ENCODE measurements at regions not wholly inside any gene's neighbourhood (a gene's known extent, or its start where the extent isn't known, plus 50 kb on each side); places are given as distances from the start of the nearest gene placed in this dataset.
"Not testable (repeated sequence)": the region's sequence is repeated elsewhere in the genome, so short reads cannot be mapped to it uniquely, and the experiment has no call there.

DNA sequence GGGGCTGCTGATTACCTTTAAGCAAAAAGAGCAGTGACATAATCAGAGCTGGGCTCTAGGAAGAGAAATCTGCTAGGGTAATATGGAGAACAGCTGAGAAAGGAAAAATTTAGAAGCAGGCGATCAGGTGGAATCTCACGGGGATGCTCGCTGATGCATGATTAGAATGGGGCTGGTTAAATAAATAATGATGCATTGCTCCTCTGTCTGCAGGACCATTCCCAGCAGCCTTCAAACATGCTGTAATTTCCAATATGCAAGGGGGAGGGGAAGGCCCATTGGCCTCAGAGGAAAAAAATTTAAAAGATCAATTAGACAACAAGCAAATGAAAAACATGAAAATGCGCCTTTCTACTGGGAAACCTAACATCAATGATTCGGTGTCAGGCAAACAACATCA lies 65.6 kb upstream of the C10orf90 start:
- Histone ChIP-seq H3K36me3 (ENCODE audit: control insufficient read depth in 3 of 3, insufficient read depth in 2 of 3, low read depth in 1 of 3, low read length in 3 of 3) (no peaks in the 10 kb centered on the region), H3K27me3 (ENCODE audit: control insufficient read depth in 3 of 3, insufficient read depth in 3 of 3, low read length in 3 of 3) (peaks cover 0 to 3% (median 0%) of the 10 kb centered on the region in 3 donors), H3K4me1 (ENCODE audit: control insufficient read depth in 3 of 3, insufficient read depth in 2 of 3, low read depth in 1 of 3, low read length in 2 of 3) (no peaks in the 10 kb centered on the region), H3K4me3 (ENCODE audit: low read depth in 1 of 3, low read length in 3 of 3) (no peak overlapping the region), H3K9me3 (ENCODE audit: control insufficient read depth in 2 of 2, insufficient read depth in 1 of 2, low read depth in 1 of 2, low read length in 1 of 2) (no peaks in the 10 kb centered on the region), H3K27ac (ENCODE audit: low read depth in 1 of 3, low read length in 2 of 3) (no peak overlapping the region)
- FAIRE-seq (no peak), DNase-seq (no peak)
- WGBS, 3 donors = 82 to 93% (median 91%) methylated on average over 5 of the region's 5 CpGs

DNA sequence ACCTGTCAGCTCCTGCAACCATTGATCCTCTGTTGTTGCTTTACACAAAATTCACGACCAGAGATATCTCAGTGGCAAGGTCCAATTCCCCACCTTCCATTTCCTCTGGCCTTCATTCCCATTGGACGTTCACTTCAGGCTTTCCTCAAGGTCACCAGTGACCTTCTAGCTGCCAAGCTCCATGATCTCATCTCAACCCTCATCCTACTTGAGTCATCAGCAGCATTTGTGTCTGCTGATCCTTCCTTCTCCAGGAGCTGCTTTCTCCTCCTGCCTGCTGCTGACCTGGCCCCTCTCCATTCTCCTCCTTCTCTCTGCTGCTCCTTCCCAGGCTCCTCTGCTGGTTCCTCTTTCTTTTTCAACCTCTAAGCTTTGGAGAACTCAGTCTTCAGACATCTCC lies 66.2 kb upstream of the C10orf90 start:
- no peaks in the 10 kb centered on the region for H3K4me1 ChIP-seq (ENCODE audit: control insufficient read depth in 3 of 3, insufficient read depth in 2 of 3, low read depth in 1 of 3, low read length in 2 of 3)
- H3K9me3 ChIP-seq (ENCODE audit: control insufficient read depth in 2 of 2, insufficient read depth in 1 of 2, low read depth in 1 of 2, low read length in 1 of 2) = no peaks in the 10 kb centered on the region
- WGBS, 3 donors = 5 to 42% (median 17%) methylated on average over 2 of the region's 2 CpGs
- H3K4me3 ChIP-seq (ENCODE audit: low read depth in 1 of 3, low read length in 3 of 3) = no peak overlapping the region
- H3K36me3 ChIP-seq (ENCODE audit: control insufficient read depth in 3 of 3, insufficient read depth in 2 of 3, low read depth in 1 of 3, low read length in 3 of 3) = no peaks in the 10 kb centered on the region
- FAIRE-seq (no peak), DNase-seq (no peak)
- no peak overlapping the region for H3K27ac ChIP-seq (ENCODE audit: low read depth in 1 of 3, low read length in 2 of 3)
- H3K27me3 ChIP-seq (ENCODE audit: control insufficient read depth in 3 of 3, insufficient read depth in 3 of 3, low read length in 3 of 3) = peaks cover 0 to 3% (median 0%) of the 10 kb centered on the region in 3 donors

DNA sequence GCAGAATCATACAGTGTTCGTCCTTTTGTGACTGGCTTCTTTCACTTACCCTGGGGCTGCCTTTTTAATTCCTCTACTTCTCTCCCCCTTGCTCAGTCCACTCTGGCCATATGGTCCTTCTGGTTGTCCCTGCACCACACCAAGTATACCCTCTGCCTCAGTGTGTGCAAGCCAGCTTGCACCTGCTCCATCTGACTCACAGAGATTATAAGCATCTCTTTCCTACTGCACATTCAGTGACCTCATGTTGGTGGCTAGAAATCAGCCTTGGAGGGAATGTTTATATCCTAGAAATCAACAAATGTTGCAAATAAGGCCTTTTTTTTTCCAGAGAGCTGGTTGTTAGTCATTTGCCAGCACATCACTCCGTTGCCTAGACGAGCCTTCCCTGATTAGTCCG lies 67.5 kb upstream of the C10orf90 start:
- Histone ChIP-seq H3K4me3 (ENCODE audit: low read depth in 1 of 3, low read length in 3 of 3) (no peak overlapping the region), H3K9me3 (ENCODE audit: control insufficient read depth in 2 of 2, insufficient read depth in 1 of 2, low read depth in 1 of 2, low read length in 1 of 2) (no peaks in the 10 kb centered on the region), H3K4me1 (ENCODE audit: control insufficient read depth in 3 of 3, insufficient read depth in 2 of 3, low read depth in 1 of 3, low read length in 2 of 3) (no peaks in the 10 kb centered on the region), H3K27ac (ENCODE audit: low read depth in 1 of 3, low read length in 2 of 3) (no peak overlapping the region), H3K36me3 (ENCODE audit: control insufficient read depth in 3 of 3, insufficient read depth in 2 of 3, low read depth in 1 of 3, low read length in 3 of 3) (no peaks in the 10 kb centered on the region), H3K27me3 (ENCODE audit: control insufficient read depth in 3 of 3, insufficient read depth in 3 of 3, low read length in 3 of 3) (peaks cover 0 to 3% (median 0%) of the 10 kb centered on the region in 3 donors)
- 81 to 85% (median 82%) methylated on average over 4 of the region's 4 CpGs for WGBS, 3 donors
- FAIRE-seq (no peak), DNase-seq (no peak)

DNA sequence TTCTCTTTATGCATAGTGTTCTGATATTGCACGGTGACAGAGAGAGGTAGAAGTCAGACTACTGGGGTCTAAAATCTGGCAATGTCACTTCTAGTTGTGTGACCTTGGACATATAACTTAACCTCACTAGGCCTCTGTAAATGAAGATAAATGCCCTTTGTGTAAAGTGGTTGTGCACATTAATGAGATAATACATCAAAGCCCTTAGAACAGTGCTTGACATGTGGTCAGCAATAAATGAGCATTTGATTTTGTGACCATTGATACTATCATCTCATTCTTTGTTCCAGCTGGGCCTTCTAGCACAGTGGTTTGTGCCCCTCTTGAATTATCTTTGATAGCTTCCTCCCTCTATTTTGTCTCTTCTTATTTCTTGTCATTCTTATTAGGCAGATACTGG lies 74.1 kb upstream of the C10orf90 start:
- Histone ChIP-seq H3K4me1 (ENCODE audit: control insufficient read depth in 3 of 3, insufficient read depth in 2 of 3, low read depth in 1 of 3, low read length in 2 of 3) (no peaks in the 10 kb centered on the region), H3K27me3 (ENCODE audit: control insufficient read depth in 3 of 3, insufficient read depth in 3 of 3, low read length in 3 of 3) (no peaks in the 10 kb centered on the region), H3K27ac (ENCODE audit: low read depth in 1 of 3, low read length in 2 of 3) (no peak overlapping the region), H3K36me3 (ENCODE audit: control insufficient read depth in 3 of 3, insufficient read depth in 2 of 3, low read depth in 1 of 3, low read length in 3 of 3) (no peaks in the 10 kb centered on the region), H3K4me3 (ENCODE audit: low read depth in 1 of 3, low read length in 3 of 3) (no peak overlapping the region), H3K9me3 (ENCODE audit: control insufficient read depth in 2 of 2, insufficient read depth in 1 of 2, low read depth in 1 of 2, low read length in 1 of 2) (no peaks in the 10 kb centered on the region)
- DNase-seq = no peak
- FAIRE-seq = no peak
- WGBS, 3 donors = 85 to 96% (median 91%) methylated on average over 1 of the region's 1 CpG

DNA sequence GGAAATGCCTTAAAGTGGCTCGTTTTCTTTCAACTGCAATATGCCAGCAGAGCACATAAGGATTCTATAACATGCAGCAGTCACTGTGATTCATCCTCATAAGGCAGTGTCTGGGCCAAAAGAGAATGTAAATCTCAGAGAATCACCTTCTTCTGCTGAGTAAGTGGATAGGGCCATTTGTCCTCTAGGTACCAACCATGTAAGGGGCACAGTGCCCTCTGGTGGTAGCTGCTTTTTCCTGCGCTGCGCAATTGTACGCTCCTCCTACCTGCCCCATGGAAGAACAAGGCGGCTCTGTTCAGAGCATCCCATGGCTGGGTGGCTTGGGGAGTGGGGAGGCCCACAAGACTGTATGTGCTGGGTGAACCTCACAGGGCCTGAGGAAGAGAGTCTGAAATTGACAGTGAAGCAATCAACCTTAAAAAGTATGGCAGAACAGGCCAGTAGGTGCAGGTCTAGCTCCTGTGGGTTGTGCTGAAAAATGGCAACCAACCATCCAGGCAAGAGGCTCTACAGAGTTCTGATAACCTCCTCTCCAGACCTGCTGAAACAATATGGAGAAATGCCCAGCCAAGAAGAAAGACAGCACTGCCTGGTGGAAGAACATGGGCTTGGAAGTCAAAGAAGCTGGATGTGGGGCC lies 78.6 kb upstream of the C10orf90 start:
- Histone ChIP-seq H3K36me3 (ENCODE audit: control insufficient read depth in 3 of 3, insufficient read depth in 2 of 3, low read depth in 1 of 3, low read length in 3 of 3) (no peaks in the 10 kb centered on the region), H3K9me3 (ENCODE audit: control insufficient read depth in 2 of 2, insufficient read depth in 1 of 2, low read depth in 1 of 2, low read length in 1 of 2) (no peaks in the 10 kb centered on the region), H3K27ac (ENCODE audit: low read depth in 1 of 3, low read length in 2 of 3) (no peak overlapping the region), H3K4me3 (ENCODE audit: low read depth in 1 of 3, low read length in 3 of 3) (no peak overlapping the region), H3K4me1 (ENCODE audit: control insufficient read depth in 3 of 3, insufficient read depth in 2 of 3, low read depth in 1 of 3, low read length in 2 of 3) (no peaks in the 10 kb centered on the region), H3K27me3 (ENCODE audit: control insufficient read depth in 3 of 3, insufficient read depth in 3 of 3, low read length in 3 of 3) (no peaks in the 10 kb centered on the region)
- FAIRE-seq (no peak), DNase-seq (peak; percentile 67 to 74)
- 14 to 50% (median 33%) methylated on average over 5 of the region's 5 CpGs for WGBS, 3 donors

DNA sequence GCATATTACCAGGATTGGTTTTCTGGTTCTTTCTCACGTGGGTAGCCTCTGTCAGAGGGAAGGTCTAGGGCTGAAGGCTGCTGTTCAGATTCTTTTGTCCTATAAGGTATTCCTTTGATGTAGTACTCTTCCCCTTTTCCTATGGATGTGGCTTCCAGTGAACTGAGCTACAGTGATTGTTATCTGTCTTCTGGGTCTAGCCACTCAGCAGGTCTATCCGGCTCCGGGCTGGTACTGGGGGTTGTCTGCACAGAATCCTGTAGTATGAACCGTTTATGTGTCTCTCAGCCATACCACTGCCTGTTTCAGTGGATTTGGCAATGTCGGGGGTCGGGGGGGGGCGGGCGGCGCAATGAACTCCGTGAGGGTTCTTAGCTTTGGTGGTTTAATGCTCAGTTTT lies 84.5 kb upstream of the C10orf90 start:
- no peak for FAIRE-seq
- H3K36me3 ChIP-seq (ENCODE audit: control insufficient read depth in 3 of 3, insufficient read depth in 2 of 3, low read depth in 1 of 3, low read length in 3 of 3) = no peaks in the 10 kb centered on the region
- 73 to 97% (median 74%) methylated on average over 7 to 10 of the region's 10 CpGs for whole genome bisulfite sequencing, 3 donors
- no peak overlapping the region for H3K27ac ChIP-seq (ENCODE audit: low read depth in 1 of 3, low read length in 2 of 3)
- no peaks in the 10 kb centered on the region for H3K27me3 ChIP-seq (ENCODE audit: control insufficient read depth in 3 of 3, insufficient read depth in 3 of 3, low read length in 3 of 3)
- DNase-seq = no peak
- no peaks in the 10 kb centered on the region for H3K4me1 ChIP-seq (ENCODE audit: control insufficient read depth in 3 of 3, insufficient read depth in 2 of 3, low read depth in 1 of 3, low read length in 2 of 3)
- H3K4me3 ChIP-seq (ENCODE audit: low read depth in 1 of 3, low read length in 3 of 3) = no peak overlapping the region
- peaks cover 0 to 8% of the 10 kb centered on the region in 2 donors for H3K9me3 ChIP-seq (ENCODE audit: control insufficient read depth in 2 of 2, insufficient read depth in 1 of 2, low read depth in 1 of 2, low read length in 1 of 2)

DNA sequence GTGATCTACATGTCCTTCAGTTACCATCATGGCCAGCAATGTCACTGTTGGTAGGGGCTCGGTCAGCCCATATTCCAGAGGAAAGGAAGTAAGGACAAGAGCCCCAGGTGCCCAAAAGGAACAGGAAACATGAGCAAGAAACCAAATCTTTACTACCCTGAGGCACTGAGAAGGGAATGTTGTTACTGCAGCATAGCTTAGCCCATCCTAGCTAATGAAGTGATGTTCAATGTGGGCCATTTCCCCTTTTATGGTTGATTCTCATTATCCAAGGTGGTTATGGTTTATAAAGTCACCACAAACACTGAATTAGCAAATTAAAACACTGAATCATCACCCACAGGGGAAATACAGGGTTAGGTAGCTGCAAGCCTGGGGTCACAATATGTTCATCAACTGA lies 88.4 kb upstream of the C10orf90 start:
- H3K4me1 ChIP-seq (ENCODE audit: control insufficient read depth in 3 of 3, insufficient read depth in 2 of 3, low read depth in 1 of 3, low read length in 2 of 3) = no peaks in the 10 kb centered on the region

DNA sequence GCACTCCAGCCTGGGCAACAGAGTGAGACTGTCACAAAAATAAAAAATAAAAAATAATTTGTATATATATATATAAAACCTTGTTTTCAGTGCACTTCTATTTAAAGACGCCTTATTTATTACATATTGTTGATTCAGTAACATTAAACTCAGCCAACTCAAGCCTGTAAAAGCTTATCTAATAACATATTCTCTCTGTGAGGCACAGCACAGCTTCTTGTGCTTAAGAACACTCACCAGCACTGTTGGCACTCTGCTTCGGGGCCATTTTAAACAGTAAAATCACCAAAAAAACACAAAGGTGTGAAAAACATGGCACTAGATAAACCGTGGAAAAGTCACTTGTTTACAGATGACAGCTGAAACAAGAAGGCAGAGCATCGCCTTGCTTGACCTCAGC lies 89.0 kb upstream of the C10orf90 start:
- no peak overlapping the region for H3K4me3 ChIP-seq (ENCODE audit: low read depth in 1 of 3, low read length in 3 of 3)
- H3K36me3 ChIP-seq (ENCODE audit: control insufficient read depth in 3 of 3, insufficient read depth in 2 of 3, low read depth in 1 of 3, low read length in 3 of 3) = no peaks in the 10 kb centered on the region
- H3K27me3 ChIP-seq (ENCODE audit: control insufficient read depth in 3 of 3, insufficient read depth in 3 of 3, low read length in 3 of 3) = no peaks in the 10 kb centered on the region
- no peak for FAIRE-seq
- H3K4me1 ChIP-seq (ENCODE audit: control insufficient read depth in 3 of 3, insufficient read depth in 2 of 3, low read depth in 1 of 3, low read length in 2 of 3) = no peaks in the 10 kb centered on the region
- H3K9me3 ChIP-seq (ENCODE audit: control insufficient read depth in 2 of 2, insufficient read depth in 1 of 2, low read depth in 1 of 2, low read length in 1 of 2) = peaks cover 0 to 8% of the 10 kb centered on the region in 2 donors
- WGBS, 3 donors = 53 to 70% (median 59%) methylated on average over 4 of the region's 4 CpGs
- H3K27ac ChIP-seq (ENCODE audit: low read depth in 1 of 3, low read length in 2 of 3) = no peak overlapping the region
- DNase-seq = no peak

More for the DNA sequence above, 88.4 kb upstream of the C10orf90 start:
- Histone ChIP-seq H3K4me3 (ENCODE audit: low read depth in 1 of 3, low read length in 3 of 3) (no peak overlapping the region), H3K27me3 (ENCODE audit: control insufficient read depth in 3 of 3, insufficient read depth in 3 of 3, low read length in 3 of 3) (no peaks in the 10 kb centered on the region), H3K27ac (ENCODE audit: low read depth in 1 of 3, low read length in 2 of 3) (no peak overlapping the region), H3K36me3 (ENCODE audit: control insufficient read depth in 3 of 3, insufficient read depth in 2 of 3, low read depth in 1 of 3, low read length in 3 of 3) (no peaks in the 10 kb centered on the region), H3K9me3 (ENCODE audit: control insufficient read depth in 2 of 2, insufficient read depth in 1 of 2, low read depth in 1 of 2, low read length in 1 of 2) (peaks cover 0 to 8% of the 10 kb centered on the region in 2 donors)
- 85 to 100% (median 94%) methylated on average over 1 of the region's 1 CpG for WGBS, 3 donors
- FAIRE-seq (no peak), DNase-seq (no peak)

DNA sequence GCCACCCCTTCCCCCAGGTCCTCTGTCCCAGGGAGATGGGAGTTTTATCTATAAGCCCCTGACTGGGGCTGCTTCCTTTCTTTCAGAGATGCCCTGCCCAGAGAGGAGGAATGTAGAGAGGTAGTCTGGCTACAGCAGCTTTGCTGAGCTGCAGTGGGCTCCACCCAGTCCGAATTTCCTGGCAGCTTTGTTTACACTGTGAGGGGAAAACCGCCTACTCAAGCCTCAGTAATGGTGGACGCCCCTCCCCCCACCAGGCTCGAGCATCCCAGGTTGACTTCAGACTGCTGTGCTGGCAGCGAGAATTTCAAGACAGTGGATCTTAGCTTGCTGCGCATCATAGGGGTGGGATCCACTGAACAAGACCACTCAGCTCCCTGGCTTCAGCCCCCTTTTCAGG lies 96.2 kb upstream of the C10orf90 start:
- not testable (repeated sequence) for H3K9me3 ChIP-seq (ENCODE audit: control insufficient read depth in 2 of 2, insufficient read depth in 1 of 2, low read depth in 1 of 2, low read length in 1 of 2); H3K4me1 ChIP-seq (ENCODE audit: control insufficient read depth in 3 of 3, insufficient read depth in 2 of 3, low read depth in 1 of 3, low read length in 2 of 3); H3K4me3 ChIP-seq (ENCODE audit: low read depth in 1 of 3, low read length in 3 of 3); H3K27me3 ChIP-seq (ENCODE audit: control insufficient read depth in 3 of 3, insufficient read depth in 3 of 3, low read length in 3 of 3); FAIRE-seq; H3K27ac ChIP-seq (ENCODE audit: low read depth in 1 of 3, low read length in 2 of 3); DNase-seq; H3K36me3 ChIP-seq (ENCODE audit: control insufficient read depth in 3 of 3, insufficient read depth in 2 of 3, low read depth in 1 of 3, low read length in 3 of 3)
- WGBS, 3 donors = 46 to 59% (median 47%) methylated on average over 6 of the region's 6 CpGs
